ENCODE measurements at regions not wholly inside any gene's neighbourhood (a gene's known extent, or its start where the extent isn't known, plus 50 kb on each side); places are given as distances from the start of the nearest gene placed in this dataset.
A peak's percentile ranks its signal among the peaks of the same experiment; 100 is the strongest.

DNA sequence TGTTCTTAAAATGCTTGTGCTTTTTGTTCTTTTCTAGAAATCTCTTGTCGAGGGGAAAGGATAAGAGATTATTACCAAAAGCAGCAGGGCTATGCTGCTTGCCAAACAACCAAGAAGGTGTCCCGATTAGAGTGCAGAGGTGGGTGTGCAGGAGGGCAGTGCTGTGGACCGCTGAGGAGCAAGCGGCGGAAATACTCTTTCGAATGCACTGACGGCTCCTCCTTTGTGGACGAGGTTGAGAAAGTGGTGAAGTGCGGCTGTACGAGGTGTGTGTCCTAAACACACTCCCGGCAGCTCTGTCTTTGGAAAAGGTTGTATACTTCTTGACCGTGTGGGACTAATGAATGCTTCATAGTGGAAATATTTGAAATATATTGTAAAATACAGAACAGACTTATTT is 81.5 kb upstream of the PACRGL start:
- Mint-ChIP-seq H3K4me1 (peaks cover 40% of the 10 kb centered on the region), H3K27ac (ENCODE audit: unreplicated experiment) (peak overlapping the region; percentile 46), H3K36me3 (ENCODE audit: low read depth) (no peaks in the 10 kb centered on the region), H3K9me3 (no peaks in the 10 kb centered on the region), H3K4me3 (no peak overlapping the region), H3K27me3 (ENCODE audit: low read depth) (no peaks in the 10 kb centered on the region)
- TF ChIP-seq, protein P1, sequence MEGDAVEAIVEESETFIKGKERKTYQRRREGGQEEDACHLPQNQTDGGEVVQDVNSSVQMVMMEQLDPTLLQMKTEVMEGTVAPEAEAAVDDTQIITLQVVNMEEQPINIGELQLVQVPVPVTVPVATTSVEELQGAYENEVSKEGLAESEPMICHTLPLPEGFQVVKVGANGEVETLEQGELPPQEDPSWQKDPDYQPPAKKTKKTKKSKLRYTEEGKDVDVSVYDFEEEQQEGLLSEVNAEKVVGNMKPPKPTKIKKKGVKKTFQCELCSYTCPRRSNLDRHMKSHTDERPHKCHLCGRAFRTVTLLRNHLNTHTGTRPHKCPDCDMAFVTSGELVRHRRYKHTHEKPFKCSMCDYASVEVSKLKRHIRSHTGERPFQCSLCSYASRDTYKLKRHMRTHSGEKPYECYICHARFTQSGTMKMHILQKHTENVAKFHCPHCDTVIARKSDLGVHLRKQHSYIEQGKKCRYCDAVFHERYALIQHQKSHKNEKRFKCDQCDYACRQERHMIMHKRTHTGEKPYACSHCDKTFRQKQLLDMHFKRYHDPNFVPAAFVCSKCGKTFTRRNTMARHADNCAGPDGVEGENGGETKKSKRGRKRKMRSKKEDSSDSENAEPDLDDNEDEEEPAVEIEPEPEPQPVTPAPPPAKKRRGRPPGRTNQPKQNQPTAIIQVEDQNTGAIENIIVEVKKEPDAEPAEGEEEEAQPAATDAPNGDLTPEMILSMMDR (conservative IDR thresholded peaks at IDR 0.05) = no peak
- no peak for DNase-seq (ENCODE audit: low read depth, low spot score)

DNA sequence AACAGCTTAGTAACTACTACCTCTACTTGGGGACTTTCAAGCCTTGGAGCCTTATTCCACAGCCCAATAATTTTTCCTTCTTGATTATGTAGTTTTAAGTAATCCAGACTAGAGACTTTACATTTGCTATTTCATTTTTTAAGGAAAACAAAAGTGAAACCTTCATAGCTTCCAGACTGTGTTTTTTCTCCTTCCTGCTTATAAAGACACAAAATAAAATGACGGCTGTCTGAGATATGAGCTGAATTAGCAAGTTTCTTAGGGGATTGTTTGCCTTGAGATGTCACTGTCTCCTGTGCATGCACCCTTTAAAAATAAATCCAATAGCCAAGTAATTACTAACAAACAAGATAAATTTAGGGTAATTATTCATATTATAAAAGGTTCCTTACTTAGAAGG is 78.8 kb upstream of the PACRGL start:
- H3K4me3 Mint-ChIP-seq = no peak overlapping the region
- TF ChIP-seq, protein P1 (conservative IDR thresholded peaks at IDR 0.05) = no peak
- H3K27me3 Mint-ChIP-seq (ENCODE audit: low read depth) = no peaks in the 10 kb centered on the region
- H3K9me3 Mint-ChIP-seq = no peaks in the 10 kb centered on the region
- no peak for DNase-seq (ENCODE audit: low read depth, low spot score)
- H3K36me3 Mint-ChIP-seq (ENCODE audit: low read depth) = no peaks in the 10 kb centered on the region
- H3K4me1 Mint-ChIP-seq = peaks cover 43% of the 10 kb centered on the region
- no peak overlapping the region for H3K27ac Mint-ChIP-seq (ENCODE audit: unreplicated experiment)

DNA sequence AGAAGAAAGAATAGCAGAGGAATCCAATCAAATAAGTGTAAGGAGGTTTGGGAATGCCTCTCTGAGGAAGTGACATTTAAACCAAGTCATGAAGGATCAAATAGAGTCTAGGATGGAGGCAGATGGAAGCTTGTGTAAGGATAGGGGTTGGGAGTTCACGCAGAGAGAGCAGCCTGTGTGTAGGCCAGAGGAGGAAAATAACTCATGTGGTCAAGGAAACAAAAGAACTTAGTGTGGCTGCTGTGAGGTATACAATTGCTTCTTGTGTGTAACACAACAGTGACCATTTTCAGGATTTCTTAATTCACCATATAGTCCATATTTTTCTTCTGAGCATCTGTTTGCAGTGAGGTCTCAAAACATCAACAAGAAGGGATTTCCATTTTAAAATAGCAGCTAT is 77.6 kb upstream of the PACRGL start:
- no peaks in the 10 kb centered on the region for H3K9me3 Mint-ChIP-seq
- H3K4me3 Mint-ChIP-seq = no peak overlapping the region
- peak overlapping the region; percentile 47 for H3K27ac Mint-ChIP-seq (ENCODE audit: unreplicated experiment)
- no peak for DNase-seq (ENCODE audit: low read depth, low spot score)
- peaks cover 38% of the 10 kb centered on the region for H3K4me1 Mint-ChIP-seq
- no peaks in the 10 kb centered on the region for H3K36me3 Mint-ChIP-seq (ENCODE audit: low read depth)
- no peaks in the 10 kb centered on the region for H3K27me3 Mint-ChIP-seq (ENCODE audit: low read depth)
- TF ChIP-seq, protein P1 (conservative IDR thresholded peaks at IDR 0.05) = no peak

DNA sequence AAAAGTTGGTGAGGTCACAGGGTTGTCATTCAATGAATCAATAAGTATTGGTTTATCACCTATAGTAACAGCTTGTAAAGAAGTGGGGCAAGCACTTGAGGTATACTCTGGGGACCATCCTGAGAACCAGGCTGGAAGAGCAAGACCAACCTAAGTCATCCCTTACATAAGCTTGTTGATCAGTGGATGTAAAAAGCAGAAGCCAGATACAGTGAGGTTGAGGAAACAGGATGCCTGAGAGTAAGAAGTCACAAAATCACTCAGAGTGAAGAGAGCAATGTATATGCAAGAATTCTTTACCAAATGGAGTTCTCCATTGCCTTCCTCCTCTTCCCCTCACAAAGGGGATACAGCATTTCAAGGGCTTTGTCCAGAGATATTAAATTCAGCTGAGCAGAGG is 76.3 kb upstream of the PACRGL start:
- TF ChIP-seq, protein P1 (conservative IDR thresholded peaks at IDR 0.05) = no peak
- Mint-ChIP-seq H3K36me3 (ENCODE audit: low read depth) (no peaks in the 10 kb centered on the region), H3K4me3 (no peak overlapping the region), H3K9me3 (no peaks in the 10 kb centered on the region), H3K27me3 (ENCODE audit: low read depth) (no peaks in the 10 kb centered on the region), H3K4me1 (peaks cover 25% of the 10 kb centered on the region), H3K27ac (ENCODE audit: unreplicated experiment) (peak overlapping the region; percentile 91)
- no peak for DNase-seq (ENCODE audit: low read depth, low spot score)

DNA sequence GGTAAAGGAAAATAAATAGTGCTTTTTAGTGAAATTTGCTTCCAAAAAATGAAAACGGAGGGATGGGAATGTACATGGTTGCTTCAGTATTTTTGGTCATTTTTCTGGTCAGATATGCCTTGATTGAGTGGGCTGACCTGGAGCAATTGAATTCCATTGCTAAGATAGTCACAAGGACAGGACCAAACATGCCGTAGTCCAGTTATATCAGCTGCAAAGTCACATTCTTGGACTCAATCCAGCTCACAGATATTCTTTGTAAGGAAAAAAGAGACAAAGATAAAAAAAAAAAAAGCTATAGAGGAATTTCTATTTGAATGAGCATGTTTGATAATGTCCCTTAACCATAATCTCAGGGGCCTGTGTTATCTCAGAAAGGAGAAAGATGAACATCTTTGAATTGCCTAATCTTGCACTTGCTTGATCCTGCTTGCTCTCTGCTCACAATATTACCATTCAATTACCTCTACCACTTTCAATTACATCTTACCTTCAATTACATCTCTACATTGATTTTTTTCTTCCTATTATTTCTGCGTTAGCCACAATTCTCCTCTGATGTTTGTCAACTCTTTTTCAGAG is 75.4 kb upstream of the PACRGL start:
- Mint-ChIP-seq H3K9me3 (peaks cover 4% of the 10 kb centered on the region), H3K27me3 (ENCODE audit: low read depth) (no peaks in the 10 kb centered on the region), H3K27ac (ENCODE audit: unreplicated experiment) (no peak overlapping the region), H3K36me3 (ENCODE audit: low read depth) (no peaks in the 10 kb centered on the region), H3K4me3 (no peak overlapping the region), H3K4me1 (peaks cover 26% of the 10 kb centered on the region)
- TF ChIP-seq, protein P1 (conservative IDR thresholded peaks at IDR 0.05) = no peak
- DNase-seq (ENCODE audit: low read depth, low spot score) = no peak

Measured in neural crest cell (in vitro differentiated cells).